NCI-H2196 treated with DMSO at 0.1 percent for 48 hours (cell line): ENCODE measurements at regions not wholly inside any gene's neighbourhood (a gene's known extent, or its start where the extent isn't known, plus 50 kb on each side); places are given as distances from the start of the nearest gene placed in this dataset.
A peak's percentile ranks its signal among the peaks of the same experiment; 100 is the strongest.

Source experiments
- DNase-seq: peaks from one replicate; lab custom pipeline; 2025; ENCODE audit not compliant: unreplicated experiment; lab: John Stamatoyannopoulos, UW

DNA sequence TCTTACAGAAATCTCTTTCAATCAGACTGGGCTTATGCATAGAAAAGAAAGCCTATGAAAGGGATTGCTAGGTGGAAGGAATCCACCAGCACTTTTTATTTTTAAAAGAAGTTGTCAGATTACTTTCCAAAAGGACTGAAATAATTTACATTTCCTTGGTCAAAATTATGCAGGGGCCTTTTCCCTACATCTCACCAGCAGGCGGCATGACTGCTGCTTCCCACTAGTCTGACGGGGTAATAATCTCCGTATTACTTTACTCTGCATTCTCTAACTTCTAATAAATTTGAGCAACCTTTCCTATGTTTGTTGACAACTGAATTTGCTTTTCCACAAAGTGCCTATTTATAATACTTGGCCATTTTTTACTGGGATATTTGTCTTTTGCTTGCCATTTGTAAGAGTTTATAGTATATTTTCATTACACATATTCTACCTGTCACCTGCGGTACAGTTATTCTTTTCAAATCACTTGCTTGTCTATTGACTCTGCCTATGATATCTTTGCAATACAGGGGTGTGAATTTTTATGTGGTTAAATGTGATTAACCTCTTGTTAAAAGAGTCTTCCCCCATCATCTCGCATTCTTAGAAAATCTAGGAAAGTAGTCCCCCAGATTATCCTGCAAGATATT, 51.9 kb upstream of the USP47 start:
- no peak for DNase-seq

DNA sequence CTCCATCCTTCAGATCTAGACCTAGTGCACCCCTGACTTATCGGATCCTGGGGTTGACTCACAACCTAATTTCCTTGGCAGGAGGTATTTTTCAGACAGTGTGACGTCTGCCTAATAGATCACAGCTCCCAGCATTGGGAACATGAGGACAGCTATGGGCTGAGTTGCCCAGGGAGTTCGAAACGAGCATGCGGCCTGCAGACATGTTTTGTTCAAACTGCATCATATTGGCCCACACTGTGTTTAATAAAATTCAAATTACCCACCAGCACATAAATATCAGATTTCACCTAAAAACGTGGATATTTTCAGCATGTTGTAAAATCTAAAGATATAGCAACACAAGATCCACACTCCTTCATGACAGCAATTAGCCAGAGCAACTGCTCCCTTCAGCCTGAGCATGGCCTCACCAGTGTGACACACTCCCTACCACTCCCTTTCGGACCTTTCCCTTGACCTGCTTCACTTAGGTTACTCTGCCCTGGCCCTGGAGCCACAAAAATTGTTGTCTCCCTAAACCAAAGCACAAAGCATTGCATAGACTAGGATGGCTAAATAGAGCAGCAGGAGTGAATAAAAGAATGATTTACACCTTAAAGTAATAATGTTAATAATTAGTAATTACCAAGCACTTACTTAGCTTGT, 53.6 kb upstream of the USP47 start:
- no peak for DNase-seq

DNA sequence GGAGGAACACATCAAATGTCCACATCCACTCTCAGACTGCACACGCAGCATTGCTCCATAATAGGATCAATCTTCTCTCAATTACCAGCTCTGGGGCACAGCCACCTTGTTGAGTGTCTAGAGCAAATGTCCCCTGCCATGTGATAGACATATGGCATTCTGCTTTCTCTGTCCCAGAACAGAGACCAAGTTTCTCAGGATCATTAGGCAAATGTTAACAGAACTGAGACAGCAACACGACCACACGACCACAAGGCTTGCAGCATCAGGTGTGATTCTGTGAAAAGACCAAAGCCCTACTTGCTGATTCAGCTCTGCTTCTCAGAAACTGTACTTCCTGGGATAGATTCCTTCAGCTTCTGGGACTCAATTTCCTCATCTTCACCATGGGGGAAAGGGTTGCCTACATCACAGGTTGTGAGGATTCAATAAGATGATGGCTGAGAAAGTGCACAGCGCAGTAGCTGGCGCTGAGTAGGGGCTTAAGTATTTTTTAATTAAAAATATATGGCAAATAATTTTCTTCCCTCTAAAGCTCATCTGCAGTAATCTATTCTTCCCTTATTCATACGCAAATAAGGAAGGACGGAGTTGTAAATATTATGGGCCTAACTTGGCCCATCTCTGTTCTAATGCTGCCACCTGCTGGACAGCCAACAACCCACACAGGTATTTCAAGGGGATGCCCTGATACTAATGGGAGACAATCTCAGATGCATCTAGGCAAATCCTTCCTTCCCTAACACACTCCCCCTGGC, 54.3 kb upstream of the USP47 start:
- peak; percentile 52 for DNase-seq

DNA sequence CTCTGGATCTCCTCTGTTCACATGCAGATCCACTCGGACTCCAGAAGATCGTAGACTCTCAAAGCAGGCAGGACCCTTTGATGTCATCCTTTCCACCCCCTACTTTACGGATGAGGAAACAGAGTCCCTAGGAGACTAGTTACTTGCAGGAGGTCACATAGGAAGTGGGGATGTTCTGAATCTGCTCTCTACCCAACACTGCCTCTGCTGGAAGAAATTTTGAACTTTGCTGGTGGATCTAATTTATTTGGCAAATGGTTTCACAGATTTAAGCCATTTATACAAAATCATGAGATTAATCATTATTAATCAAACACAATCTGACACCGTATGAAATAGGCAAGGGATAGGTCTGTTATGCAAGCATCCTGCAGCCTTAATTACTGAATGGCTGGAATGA, 55.0 kb upstream of the USP47 start:
- DNase-seq, result peak; percentile 14

DNA sequence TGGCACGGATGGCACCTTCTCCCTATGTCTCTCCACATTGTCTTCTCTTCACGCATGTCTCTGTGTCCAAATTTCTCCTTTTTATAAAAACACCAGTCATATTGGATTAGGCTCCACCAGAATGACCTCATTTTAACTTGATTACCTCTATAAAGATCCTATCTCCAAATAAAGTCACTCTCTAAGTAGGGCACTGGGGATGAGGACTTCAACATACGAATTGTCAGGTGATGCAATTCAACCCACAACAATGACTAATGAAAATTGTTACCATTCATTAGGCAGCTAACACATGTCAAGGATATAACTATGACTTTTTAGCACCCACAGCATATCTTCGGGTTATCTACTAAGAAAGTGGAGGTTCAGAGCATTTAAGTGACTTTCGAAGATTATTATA, 55.5 kb upstream of the USP47 start:
- no peak for DNase-seq

DNA sequence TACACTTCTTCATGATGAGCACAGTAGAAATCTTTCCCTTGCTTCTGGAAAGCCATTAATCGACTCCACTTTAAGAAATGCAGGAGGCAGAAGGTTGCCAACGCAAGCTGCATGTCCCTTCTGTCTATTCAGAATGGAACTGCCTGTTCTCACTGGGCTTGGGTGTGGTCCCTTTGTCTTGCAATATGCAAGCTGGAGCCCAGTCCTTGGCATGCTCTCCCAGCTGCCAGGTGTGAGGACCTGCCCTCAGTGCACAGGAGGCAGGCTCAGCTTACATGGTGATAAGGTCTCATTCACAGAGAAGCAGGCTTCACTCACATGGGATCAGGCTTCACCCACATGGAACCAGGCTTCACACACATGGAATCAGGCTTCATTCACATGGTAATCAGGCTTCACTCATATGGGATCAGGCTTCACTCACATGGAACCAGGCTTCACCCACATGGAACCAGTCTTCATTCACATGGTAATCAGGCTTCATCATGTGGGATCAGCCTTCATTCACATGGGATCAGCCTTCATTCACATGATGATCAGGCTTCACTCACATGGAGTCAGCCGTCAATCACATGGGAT, 59.2 kb upstream of the USP47 start:
- peak; percentile 77 for DNase-seq

DNA sequence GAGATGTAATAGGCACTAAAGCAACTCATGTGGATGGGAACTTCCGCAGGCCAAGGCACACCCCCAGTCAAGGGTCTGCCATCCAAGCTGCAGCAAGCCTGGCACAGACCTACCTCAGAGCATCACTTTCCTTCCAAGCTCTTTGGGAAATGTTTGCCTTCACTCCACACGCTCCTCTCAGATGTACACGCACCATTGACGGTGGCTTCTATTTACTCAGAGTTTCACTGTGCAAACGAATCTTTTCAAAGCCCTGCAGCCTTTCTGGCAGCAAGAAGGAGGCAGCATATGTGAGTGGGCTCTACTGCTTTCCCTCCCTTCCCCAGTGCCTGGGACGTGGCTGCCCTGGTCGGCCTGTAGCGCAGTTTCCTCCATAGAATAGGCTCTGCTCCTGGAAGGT, 60.9 kb upstream of the USP47 start:
- peak; percentile 42 for DNase-seq

DNA sequence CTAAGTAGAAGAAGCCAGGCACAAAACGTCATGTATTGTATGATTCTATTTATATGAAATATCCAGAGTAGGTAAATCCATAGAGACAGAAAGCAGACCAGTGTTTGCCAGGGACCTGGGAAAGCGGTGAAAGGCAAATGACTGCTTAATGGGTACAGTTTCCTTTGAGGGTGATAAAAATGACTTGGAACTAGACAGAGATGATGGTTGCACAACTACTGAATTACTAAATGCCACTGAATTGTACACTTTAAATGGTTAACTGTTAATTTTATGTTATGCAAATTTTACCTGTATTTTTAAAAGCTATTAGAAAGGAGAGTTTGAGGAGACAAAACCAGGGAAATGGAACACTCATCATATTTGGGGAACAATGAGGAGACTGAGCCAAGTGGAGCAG, 61.8 kb upstream of the USP47 start:
- DNase-seq, result no peak

DNA sequence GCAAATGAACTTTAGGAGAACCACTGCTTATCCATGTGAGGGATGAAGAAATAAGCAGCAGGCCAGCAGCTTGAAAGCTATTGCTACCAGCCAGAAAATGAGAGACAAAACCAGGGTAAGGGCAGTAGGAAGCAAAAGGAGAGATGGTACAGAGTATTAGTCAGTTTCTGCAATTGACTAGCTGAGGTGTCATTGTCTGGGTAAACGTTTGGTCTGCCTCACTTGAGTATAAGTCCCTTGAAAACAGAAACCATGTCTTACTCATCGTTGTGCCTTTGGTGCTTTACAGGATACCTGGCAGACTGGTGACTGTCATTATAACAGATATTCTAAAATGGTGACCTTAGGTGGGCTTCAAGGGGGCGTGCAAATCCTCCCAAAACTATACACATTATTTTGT, 63.9 kb upstream of the USP47 start:
- DNase-seq, result no peak

DNA sequence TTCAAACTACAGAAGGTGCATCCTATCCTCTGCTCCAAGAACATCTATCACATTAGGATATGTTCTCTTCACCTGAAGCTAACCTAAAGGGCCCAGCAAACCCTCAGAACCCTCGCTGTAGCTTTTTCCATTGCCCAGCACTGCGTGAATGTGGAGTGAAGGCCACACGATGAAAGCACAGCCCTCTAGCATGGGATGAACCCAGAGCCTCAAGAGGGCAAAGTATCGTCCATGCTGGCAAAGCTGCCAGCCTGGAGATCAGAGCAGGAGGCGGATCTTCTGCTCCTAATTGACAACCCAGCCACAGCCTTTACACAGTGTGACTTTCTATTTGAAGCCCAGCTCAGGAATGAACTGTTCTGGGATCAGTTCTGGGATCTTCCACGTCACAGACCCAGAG, 65.1 kb upstream of the USP47 start:
- no peak for DNase-seq

DNA sequence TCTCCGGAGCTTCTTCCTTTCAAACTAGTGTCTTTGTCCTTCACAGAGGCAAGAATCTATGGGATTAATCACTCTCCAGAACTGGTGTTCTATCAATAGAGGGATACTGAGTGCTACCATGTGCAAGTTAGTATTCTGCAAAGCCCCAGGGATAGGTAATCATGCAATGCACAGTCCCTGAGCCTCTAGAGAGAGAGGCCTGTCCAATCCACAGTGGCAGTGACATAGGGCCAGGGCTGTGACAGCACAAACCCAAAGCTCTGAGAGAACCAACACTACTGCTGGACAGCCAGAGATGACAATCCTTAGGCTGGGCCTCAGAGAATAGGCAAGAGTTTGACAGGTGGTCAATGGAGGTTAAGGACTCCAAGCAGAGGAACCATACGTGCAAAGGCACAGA, 66.8 kb upstream of the USP47 start:
- DNase-seq, result no peak

DNA sequence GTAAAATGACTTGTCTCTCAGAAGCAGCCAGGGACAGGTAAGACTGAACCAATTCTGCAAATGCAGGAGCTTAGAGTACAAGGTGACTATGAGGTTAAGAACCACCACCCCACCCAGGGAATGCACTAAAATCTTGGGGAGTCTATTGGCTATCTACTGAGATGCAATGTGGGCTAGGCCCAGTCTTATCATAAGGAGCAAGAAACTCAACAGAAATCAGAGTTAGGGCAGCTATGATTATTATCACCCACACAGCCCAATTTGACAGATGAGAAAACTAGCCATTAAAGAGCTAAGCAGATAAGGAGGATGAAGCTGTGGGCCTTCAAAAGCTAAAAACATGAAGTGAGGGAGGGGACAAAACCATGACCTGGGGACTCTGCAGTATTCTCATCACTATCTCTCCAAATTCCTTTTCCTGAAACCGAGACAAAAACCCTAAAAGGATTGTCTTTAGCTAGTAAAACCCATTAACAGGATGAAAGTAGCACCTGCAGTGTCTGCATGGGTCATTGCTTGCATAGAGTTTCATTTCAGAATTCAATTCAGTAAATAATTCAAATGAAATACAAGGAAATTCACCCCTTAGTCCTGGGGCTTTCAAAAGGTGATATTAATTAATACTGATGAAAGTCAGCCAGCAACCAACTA, 68.8 kb upstream of the USP47 start:
- DNase-seq, result no peak

DNA sequence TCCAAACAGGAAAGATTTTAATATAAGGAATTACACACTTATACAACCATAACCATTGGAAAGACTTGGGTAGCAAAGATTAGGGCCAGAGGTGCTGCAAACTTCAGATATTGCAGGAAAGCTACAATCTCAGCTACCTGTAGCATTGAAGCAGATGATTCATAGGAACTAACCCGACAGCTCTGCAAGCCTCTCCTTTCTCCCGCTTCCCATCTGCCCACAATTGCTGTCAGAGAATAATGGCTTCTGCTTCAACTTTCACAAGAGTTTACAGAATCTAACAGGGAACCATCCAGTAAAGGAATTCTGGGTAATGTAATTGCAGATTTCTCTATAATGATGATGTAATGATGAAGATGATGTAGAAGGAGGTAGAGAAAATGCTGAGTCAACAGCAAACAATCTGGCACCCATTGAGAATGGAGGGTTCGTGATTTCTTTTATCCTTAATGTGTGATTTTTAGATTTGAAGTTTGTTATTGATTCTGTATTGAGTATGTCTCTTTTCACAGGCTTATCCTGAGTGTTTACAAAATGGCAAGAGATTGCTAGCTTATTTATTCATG, 70.8 kb upstream of the USP47 start:
- DNase-seq, result no peak

DNA sequence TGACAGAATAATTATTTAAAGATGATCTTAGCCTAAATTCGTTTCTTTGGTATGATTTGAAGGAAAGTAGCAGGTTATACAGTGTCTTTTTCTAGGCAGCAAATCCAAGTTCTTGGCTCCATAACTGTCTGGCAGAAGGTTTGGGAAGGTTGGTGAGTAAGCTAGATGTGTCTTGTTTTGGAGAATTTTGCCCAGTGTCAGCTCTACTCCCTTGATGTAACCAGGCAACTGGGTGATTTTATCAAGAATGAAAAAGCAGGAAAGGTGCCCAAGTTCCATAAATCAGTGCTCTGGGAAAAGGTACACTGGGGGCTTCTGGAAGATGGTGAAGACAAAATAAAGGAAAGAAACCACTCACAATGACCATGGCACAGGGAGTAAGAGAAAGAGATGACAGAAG, 71.5 kb upstream of the USP47 start:
- DNase-seq, result no peak

DNA sequence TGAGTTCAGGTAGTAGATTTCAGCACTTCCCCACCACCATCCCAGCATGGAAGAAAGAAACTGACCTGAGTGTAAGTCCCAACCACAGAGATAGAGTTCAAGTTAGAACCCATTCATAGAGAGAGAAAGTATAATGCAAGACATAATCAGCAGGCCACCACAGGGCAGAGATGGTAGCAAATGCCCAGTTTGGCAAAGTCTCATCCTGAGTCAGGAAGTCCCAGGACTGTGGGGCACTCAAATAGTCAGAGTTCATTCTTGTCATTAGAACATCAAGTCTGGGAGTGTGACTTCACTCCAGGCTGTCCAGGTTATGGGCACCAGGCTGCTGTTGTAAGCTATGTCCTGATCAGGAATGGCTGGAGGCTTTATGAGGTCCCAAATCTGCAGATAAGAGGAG, 72.0 kb upstream of the USP47 start:
- no peak for DNase-seq

DNA sequence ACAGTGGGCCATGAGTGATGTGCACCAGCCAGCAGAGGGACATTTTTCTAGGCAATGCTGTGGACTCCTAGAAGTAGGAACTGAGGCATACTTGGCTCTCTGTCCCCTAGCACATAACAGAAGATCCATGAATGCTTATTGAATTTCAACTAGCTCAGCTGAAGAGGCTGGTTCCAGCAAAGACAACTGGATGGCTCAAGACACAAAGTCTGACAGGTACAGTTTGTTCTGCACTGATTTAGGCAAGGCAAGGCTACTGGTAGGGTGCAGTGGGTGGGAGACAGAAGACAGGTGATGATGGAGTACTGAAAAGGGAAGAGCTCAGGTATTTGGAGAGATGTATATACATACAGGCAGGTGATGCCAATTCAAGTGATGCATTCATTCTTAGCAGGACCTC, 72.4 kb upstream of the USP47 start:
- DNase-seq, result no peak

DNA sequence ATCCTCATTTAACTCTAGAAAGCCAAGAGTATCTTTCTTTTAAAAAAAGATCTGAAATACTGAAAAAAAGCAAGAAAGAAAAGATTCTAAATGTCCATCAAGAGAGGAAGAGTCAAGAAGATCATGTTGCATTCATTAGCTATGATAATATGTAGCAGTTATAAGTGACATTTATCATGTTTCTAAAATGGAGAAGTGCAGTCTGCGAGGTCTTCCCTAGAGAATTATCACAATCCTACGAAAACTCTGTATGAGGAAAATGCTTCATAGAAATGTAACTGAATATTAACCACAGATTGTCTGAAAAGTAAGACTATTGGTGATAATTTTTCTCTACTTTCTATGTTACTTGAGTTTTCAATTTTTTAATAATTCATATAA, 77.4 kb upstream of the USP47 start:
- no peak for DNase-seq

DNA sequence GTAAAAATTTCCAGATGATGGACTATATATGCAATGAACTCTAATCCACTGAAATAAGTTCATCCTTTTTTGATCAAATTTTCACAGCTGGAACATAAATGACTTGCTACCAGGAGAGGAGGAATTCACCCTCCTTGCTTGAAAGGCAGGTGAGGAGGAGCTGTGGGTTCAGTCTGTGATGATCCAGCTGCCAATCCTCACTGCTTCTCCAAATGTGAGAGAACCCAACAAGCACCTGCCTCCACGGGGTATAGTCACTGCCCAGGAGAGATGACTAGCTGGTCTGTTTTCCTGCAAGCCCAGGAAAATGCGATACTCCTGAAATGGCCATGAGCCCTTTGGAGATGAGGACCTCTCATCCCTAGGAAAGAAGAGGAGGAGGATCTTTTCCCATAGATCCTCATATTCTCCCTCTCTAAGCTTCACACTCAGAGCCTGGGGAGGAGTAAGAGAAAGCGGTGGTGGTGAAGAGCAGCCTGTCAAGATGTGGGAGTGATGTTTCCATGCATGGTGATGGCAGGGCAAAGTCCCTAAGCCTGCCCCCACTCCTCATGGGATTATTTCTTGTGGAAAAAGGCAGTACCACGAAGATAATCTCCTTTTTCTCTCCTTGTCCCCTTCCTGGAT, 77.9 kb upstream of the USP47 start:
- no peak for DNase-seq

DNA sequence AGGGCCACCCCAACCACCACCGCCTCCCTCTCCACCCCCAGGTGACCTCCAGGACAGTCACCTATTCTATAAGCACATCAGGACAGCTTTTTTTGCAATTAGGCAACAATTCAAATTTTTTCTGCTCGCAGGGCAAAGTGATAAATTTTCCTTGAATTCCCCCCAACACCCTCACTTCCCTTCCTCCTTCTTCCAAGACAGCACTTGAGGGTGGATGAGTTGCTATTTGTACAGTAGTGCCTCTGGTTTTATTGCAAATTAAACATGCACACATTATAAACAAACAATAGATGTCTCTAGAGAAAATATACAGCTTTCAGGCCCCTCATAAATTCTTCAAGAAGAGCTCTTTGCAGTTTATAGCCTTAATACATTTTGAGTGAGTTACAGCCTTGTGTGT, 80.9 kb upstream of the USP47 start:
- DNase-seq, result no peak

DNA sequence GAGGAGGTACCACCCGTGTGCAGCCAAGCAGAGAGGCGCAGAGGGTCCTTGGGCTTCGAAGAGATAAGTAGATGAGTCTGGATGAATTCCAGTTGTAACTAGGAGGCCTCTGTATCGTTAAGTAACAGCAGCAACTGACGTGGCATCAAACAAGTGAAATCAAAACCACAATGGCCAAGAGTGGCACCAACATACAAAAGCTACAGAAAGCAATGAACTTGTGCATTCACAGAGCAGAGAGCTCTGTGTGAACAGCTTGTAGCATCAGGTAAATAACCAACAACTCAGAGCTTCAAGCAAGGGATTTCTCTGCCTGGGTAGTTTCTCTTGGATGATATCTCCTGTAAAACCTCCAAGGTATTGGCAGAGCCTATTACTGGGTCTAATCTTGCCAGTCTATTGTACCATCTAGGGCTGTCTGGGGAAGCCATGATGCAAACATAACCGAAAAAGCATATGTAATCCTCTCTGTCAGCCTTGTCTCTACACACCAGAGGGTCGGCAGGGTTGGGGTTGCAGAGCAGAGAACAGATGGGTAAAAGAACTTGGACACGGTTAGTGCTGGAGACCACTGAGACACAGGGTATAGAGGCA, 83.1 kb upstream of the USP47 start:
- DNase-seq, result no peak

DNA sequence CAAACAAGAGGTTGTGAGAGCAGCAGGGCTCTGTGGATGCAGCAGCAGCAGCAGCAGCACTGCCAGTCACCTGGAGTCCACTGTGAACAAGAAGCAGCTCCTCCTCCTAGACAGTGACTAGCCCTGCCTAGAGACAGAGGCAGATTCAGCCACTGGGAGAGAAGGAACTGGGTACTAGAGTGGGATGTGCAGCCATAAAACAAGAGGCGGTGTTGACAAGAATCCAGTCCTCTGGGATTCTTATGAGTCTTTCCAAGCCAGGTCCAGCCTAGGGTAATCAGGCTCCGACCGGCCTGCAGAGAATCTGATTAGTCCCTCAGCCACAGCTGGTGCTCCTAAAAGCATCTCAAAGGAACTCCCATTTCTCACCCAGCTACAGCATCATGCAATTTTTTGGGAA, 83.9 kb upstream of the USP47 start:
- no peak for DNase-seq
